ENCODE measurements at regions not wholly inside any gene's neighbourhood (a gene's known extent, or its start where the extent isn't known, plus 50 kb on each side); places are given as distances from the start of the nearest gene placed in this dataset.

GRCh38 chrX:51406688-51407519, 74.3 kb downstream of the NUDT10 start:
- H4K20me1 ChIP-seq (ENCODE audit: control insufficient read depth, insufficient read depth, low read length, poor library complexity, severe bottlenecking): no peaks in the 10 kb centered on the region
- Mint-ChIP-seq H3K27ac (no peak overlapping the region), H3K27me3 (no peaks in the 10 kb centered on the region), H3K9me3 (ENCODE audit: insufficient read depth) (no peaks in the 10 kb centered on the region), H3K4me1 (no peaks in the 10 kb centered on the region), H3K4me3 (no peak overlapping the region)
- H3K4me1 ChIP-seq (ENCODE audit: control insufficient read depth in 2 of 2, insufficient read depth in 2 of 2, low read length in 2 of 2): no peaks in the 10 kb centered on the region
- no peaks in the 10 kb centered on the region for H3K27me3 ChIP-seq (replicated peaks in 1 of 4; ENCODE audit: control extremely low read depth in 1 of 4, control insufficient read depth in 3 of 4, insufficient read depth in 4 of 4, low read length in 3 of 4)
- ChIA-PET CTCF (no interaction called here), POLR2A (no interaction called here)
- intact Hi-C loops (cut with micrococcal nuclease): no loop called here
- no peak for DNase-seq
- no peak for ATAC-seq (ENCODE audit: low read depth)
- no peaks in the 10 kb centered on the region for H3K36me3 ChIP-seq (replicated peaks in 1 of 2; ENCODE audit: control extremely low read depth in 1 of 2, control insufficient read depth in 1 of 2, extremely low read depth in 1 of 2, insufficient read depth in 2 of 2, low read length in 1 of 2)
- no peak for TF ChIP-seq EZH2 (IDR thresholded peaks at IDR 0.05; ENCODE audit: borderline replicate concordance, insufficient read depth, low read depth, low read length, poor library complexity, severe bottlenecking)
- no peak for TF ChIP-seq CTCF (IDR thresholded peaks at IDR 0.05)
- H3K79me2 ChIP-seq (ENCODE audit: control insufficient read depth, insufficient read depth, low read length): no peaks in the 10 kb centered on the region
- H3K9me3 ChIP-seq (ENCODE audit: control extremely low read depth in 1 of 3, control insufficient read depth in 2 of 3, insufficient read depth in 1 of 3, low read length in 2 of 3): no peaks in the 10 kb centered on the region
- no peak overlapping the region for H3K4me3 ChIP-seq (ENCODE audit: control extremely low read depth in 1 of 5, extremely low read depth in 1 of 5, insufficient read depth in 1 of 5, low read depth in 2 of 5, low read length in 4 of 5)
- WGBS (ENCODE audit: insufficient coverage): 95% methylated on average over 35 of the region's 54 CpGs
- no peak overlapping the region for H3K4me2 ChIP-seq (replicated peaks; ENCODE audit: low read depth, low read length, poor library complexity, severe bottlenecking)
- H2AFZ ChIP-seq (ENCODE audit: insufficient read depth, low read depth, low read length, poor library complexity, severe bottlenecking): no peak overlapping the region
- no peak overlapping the region for H3K9ac ChIP-seq (ENCODE audit: low read length)
- H3K27ac ChIP-seq (ENCODE audit: low read length in 2 of 2): no peak overlapping the region

- no peaks in the 10 kb centered on the region for H3K27me3 ChIP-seq (replicated peaks in 1 of 4; ENCODE audit: control extremely low read depth in 1 of 4, control insufficient read depth in 3 of 4, insufficient read depth in 4 of 4, low read length in 3 of 4)
- H3K27me3 Mint-ChIP-seq: no peaks in the 10 kb centered on the region
- ATAC-seq (ENCODE audit: low read depth) (no peak), DNase-seq (no peak)
- H3K27ac ChIP-seq (ENCODE audit: low read length in 2 of 2): no peak overlapping the region
- H3K4me1 Mint-ChIP-seq: peaks cover 8% of the 10 kb centered on the region
- POLR2A ChIA-PET: no interaction called here
- no peak overlapping the region for H3K4me3 Mint-ChIP-seq
- H3K9me3 Mint-ChIP-seq (ENCODE audit: insufficient read depth): no peaks in the 10 kb centered on the region
- CTCF ChIA-PET: interaction anchor here (2.4 kb wide), 1 partner anchor 16 kb away, joined by 12 read pairs; no protein-coding TSS in a partner anchor
- WGBS (ENCODE audit: insufficient coverage): no CpG with 5 or more reads among the region's 4 CpGs
- no peaks in the 10 kb centered on the region for H3K79me2 ChIP-seq (ENCODE audit: control insufficient read depth, insufficient read depth, low read length)
- no peak overlapping the region for H3K27ac Mint-ChIP-seq
- no peaks in the 10 kb centered on the region for H3K9me3 ChIP-seq (ENCODE audit: control extremely low read depth in 1 of 3, control insufficient read depth in 2 of 3, insufficient read depth in 1 of 3, low read length in 2 of 3)
- H3K4me3 ChIP-seq (ENCODE audit: control extremely low read depth in 1 of 5, extremely low read depth in 1 of 5, insufficient read depth in 1 of 5, low read depth in 2 of 5, low read length in 4 of 5): no peak overlapping the region
- intact Hi-C loops (cut with micrococcal nuclease): no loop called here
- H3K36me3 ChIP-seq (replicated peaks in 1 of 2; ENCODE audit: control extremely low read depth in 1 of 2, control insufficient read depth in 1 of 2, extremely low read depth in 1 of 2, insufficient read depth in 2 of 2, low read length in 1 of 2): no peaks in the 10 kb centered on the region
- H4K20me1 ChIP-seq (ENCODE audit: control insufficient read depth, insufficient read depth, low read length, poor library complexity, severe bottlenecking): no peaks in the 10 kb centered on the region
- TF ChIP-seq EZH2 (IDR thresholded peaks at IDR 0.05; ENCODE audit: borderline replicate concordance, insufficient read depth, low read depth, low read length, poor library complexity, severe bottlenecking) (no peak), CTCF (IDR thresholded peaks at IDR 0.05) (no peak)
- no peak overlapping the region for H2AFZ ChIP-seq (ENCODE audit: insufficient read depth, low read depth, low read length, poor library complexity, severe bottlenecking)
- no peak overlapping the region for H3K9ac ChIP-seq (ENCODE audit: low read length)
- no peaks in the 10 kb centered on the region for H3K4me1 ChIP-seq (ENCODE audit: control insufficient read depth in 2 of 2, insufficient read depth in 2 of 2, low read length in 2 of 2)
- H3K4me2 ChIP-seq (replicated peaks; ENCODE audit: low read depth, low read length, poor library complexity, severe bottlenecking): no peak overlapping the region
These were observed 71.8 kb downstream of the NUDT10 start for GRCh38 chrX:51404445-51404844.
